Suppressor macrophage treated with lipopolysaccharide for 4 hours (primary cell): ENCODE measurements at regions not wholly inside any gene's neighbourhood (a gene's known extent, or its start where the extent isn't known, plus 50 kb on each side); places are given as distances from the start of the nearest gene placed in this dataset.

Experiments
- DNase-seq: peaks from one replicate; pipeline ENCODE4 v3.0.0-alpha.2; 2020

DNA sequence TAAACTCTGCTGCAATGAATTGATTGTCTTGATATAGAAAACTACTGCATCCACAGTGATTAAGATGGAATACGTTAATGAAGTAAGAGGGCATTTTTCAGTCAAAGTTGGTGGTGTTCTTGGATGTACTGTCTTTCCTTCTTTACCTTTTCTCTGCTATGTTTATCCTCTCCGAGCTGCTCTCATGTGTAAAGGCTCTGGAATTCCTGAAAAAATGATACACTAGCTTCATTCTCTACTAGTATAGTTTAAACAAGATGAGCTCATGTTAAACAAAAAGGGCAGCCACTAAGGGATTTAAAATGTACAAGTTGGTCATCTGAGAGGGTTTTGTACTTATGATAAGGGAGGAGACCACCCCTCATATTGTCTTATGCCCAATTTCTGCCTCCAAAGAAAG, 504.6 kb upstream of the NECTIN3 start:
- no peak for DNase-seq

DNA sequence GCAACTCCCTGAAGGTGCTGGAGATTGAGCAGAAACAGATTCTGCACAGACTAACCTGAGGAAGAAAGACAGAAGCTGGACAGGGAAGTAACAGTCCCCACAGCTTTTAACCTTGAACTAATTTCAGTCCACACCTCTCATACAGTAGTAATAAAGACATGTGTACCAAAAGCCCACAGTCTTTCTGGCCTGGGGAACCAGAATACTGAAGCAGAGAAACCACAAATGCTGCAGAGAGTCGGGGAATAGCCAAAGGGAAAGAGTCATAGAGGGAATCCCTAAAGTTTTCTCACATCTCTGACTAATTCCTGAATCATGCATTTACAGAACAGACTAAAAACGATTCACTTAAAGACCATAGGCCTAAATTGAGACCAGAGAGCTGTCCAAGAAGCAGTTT, 503.4 kb upstream of the NECTIN3 start:
- no peak for DNase-seq

DNA sequence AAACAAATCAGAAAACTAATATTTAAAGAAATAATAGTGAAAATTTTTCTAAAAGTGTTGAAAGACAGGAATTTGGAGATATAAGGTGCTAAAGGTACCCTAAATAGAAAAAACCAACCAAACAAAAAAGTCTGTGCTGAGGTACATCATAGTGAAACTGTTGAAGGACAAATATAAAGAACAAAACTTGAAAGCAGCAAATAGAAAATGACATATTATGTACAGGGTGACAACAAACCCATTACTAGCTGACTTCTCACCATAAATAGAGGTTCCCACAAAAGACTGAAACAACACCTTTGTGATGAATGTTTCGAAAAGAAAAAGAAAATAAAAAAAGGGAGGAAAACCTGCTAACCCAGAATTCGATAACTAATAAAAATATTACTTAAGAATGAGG, 502.5 kb upstream of the NECTIN3 start:
- DNase-seq, result no peak

DNA sequence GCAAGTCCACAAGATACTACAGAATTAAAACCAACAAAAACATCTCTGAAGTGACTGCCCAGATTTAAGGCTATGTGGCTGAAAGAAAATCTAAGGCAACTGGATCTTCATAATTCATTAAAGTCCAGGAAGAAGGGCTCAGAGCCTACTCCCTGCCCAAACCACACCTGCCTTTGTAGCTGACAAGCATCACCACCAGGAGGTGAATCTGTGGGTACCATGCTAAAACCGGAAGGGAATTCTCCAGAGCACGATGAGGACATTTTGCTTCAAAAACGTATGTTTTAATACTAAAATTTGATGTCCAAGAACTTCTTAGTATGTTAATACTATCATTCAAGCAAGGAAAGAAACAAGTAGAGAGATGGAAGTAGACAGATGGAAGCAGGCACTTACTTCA, 495.9 kb upstream of the NECTIN3 start:
- no peak for DNase-seq

DNA sequence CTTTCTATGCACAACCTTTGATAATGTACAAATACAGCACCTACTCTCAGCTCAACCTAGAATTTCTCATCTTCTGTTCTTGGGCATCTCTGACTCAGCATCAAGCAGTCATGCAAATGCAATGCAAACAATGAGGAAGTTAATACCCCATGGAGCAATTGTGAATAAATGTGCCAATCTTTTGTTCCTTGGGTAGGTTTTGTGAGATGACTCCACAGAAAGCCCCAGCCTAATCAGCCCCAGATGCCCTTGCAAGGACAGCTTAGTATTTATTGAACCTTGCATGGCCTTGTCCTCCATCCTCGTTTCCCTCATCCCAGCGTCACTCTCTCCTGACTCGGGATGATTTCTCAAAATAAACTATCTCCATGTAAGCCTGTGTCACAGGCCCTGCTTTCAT, 494.7 kb upstream of the NECTIN3 start:
- DNase-seq, result no peak

DNA sequence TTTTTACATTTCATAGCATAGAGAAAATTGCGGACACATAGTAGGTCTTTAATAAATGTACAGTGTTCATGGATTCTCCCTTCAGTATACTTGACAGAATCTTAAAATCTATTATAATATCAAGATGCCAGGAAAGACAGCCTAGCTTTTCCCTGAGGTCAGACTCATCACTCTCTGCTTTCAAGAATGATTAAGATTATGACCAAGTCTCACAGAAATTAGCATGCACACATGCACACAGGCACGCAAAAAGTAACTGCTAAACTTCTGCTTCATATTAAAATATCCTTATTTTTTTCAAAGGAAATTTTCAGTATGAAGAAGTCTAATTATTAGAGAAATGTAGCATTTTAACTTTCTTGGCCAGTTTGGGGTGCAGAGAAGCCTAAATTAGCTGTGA, 493.8 kb upstream of the NECTIN3 start:
- DNase-seq, result no peak

DNA sequence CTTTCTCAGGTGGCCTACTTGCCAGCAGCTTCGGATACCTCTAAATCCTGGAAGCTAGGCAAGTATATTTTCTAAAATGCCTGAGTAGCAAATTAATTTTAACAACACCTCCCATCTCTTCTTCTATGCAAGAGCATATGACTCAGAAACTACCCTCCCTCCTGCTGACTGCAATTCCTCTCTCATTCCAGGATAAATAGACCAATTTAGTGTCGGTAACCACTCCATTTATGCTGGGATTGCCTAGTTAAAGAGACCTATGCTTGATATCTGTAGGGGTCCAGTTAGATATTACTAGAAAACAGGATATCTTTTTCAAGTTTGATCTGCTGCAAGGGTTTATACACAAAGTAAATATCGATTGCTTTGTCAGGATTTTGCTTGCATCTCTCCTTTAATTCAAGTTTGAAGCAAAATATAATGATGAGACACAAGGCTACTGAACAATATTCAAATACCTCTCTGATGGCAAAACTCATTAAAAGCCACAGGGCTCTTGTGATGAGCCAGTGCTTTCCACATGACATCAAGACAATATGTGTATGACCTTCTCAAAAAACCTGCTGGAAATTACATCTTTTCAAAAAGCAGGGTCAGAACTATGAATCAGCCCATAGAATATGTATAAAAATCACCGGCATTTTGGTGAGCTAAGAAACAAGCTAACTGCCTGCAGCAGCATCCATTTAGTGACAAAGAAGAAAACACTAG, 491.6 kb upstream of the NECTIN3 start:
- DNase-seq, result no peak

DNA sequence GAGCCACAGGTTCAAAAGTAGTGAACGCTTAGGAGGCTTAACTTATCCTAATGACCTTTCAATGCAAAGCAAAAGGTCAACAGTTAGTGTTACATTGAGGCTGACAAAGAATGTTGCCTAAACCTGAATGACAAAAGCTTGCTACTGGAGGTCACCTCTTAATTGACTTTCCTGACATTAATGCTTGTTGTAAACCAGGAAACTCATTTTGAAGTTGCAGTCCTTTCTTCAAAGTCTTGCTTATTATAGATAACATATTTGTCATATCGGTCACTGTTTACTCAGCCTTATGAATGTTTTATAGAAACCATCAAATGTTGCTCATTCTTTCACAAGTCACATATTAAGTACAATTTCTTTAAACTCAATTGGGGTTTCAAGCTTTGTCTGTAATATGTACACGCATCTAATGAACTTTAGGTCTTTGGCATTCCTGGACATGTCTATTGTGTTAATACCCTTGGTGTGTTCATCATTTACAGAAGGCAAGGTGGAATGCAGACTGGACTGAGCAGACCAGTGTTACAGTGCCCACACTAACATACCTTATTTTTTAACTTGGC, 488.2 kb upstream of the NECTIN3 start:
- no peak for DNase-seq

DNA sequence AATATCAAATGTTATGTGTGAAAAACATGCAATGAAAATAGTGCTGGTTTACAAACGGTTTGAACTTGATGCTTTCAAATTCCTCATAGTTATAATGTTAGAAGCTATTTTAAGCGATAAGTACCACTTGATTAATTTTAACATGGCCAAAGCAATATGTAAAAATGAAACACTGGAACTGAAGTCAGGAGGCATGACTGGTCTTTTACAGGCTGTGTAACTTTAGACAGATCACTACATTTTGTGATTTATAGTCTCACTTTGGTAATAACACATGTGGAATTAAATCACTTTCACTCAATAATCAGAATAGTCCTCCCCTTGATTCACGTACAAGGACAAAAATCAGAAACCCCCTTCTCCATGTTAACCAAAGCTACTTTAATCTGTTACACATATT, 482.7 kb upstream of the NECTIN3 start:
- no peak for DNase-seq

DNA sequence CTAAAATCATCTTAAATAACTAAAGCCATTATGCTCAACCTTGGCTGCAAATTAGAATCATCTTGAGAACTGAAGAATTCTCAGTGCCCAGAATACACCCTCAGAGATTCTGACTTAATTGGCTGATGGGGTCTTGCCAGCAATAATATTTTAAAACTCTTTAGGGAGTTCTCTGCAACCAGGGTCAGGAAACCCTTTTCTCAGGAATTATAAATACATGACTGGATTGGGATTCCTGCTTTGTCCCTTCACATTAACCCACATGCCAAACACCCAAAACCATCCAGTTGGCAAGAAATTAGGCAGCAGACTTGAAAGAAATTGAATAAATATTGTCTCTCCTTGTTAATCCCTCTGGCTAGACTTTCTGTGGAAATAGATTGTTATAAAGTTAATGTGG, 482.3 kb upstream of the NECTIN3 start:
- DNase-seq, result no peak

DNA sequence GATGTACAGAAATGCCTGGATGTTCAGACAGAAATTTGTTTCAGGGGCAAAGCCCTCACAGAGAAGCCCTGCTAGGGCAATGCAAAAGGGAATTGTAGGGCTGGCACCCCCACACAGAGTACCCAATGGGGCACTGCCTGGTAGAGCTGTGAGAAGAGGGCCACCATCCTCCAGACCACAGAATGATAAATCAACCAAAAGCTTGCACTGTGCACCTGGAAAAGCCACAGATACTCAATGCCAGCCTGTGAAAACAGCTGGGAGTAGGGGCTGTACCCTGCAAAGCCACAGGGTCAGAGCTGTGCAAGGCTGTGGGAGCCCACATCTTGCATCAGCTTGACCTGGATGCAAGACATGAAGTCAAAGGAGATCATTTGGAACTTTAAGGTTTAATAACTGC, 477.9 kb upstream of the NECTIN3 start:
- DNase-seq, result no peak

DNA sequence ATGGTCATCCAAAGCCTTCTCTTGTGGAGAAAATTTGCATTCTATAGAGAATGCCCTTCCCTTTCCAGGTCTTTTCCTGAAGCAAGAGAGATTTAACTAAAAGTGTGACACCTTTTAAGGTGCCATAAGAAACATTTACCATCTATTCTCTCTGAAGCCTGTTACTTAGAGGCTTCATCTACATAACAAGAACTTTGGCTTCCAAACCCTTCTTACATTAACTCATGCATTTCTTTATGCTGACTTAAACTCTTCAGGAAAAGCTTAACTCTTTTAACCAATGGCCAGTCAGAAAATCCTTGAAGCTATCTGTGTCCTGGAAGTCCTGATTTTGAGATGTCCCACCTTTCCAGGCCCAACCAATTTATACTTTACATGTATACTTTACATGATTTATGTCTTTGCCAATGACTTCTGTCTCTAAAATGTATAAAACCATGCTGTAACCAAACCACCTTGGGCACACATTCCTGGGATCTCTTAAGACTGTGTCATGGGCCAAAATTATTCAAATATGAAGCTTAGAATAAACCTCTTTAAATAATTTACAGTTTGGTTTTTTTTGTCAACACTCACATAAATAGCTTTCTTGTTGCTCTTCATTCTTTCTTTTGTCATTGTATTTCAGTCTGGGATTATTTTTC, 472.6 kb upstream of the NECTIN3 start:
- no peak for DNase-seq

DNA sequence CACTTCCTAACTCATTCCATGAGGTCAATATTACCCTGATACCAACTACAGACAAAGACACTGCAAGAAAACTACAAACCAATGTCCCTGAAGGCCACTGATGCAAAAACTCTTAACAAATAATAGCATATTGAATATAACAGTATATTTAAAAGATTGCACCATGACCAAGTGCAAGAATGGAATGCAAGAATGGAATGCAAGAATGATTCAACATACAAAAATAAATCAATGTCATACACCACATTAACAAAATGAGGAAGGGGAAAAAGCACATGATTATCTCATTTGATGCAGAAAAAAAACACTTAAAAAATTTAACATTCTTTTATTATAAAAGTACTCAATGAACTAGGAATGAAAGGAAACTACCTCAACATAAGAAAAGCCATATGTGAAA, 463.1 kb upstream of the NECTIN3 start:
- DNase-seq, result no peak

DNA sequence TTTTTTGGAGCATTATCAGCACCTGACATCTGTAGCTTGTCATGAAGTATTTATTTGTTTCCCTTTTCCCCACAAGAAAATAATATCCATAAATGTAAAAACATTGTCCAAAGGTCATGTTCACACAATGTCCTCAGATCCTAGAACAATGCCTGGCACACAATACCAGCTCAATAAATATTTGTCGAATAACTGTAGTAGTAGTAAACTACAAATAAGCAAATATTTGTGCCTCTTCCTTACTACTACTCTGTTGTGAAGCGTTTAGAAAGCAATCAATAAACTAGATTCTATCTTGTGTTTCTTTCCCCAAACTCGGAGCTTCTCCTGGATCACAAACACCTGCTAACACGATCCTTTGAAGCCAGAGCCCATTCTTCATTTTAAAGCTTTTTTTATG, 459.6 kb upstream of the NECTIN3 start:
- DNase-seq, result no peak

DNA sequence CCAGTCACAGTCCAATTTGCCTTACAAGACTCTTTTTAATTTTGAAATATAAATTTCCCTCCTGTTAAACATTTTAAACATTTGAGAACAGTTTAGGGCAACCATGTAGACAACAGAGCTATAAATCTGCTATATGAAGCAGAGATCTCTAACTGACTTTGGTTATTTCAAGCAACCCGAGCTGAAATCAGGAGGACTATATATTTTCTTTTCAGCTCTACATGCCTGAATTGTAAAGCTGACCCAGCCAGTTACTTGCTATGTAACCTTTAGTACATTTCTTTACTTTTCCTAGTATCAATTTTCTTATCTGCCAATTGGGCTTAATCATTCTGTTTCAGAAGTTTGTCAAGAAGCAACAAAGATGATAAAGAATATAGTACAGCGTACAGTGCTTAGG, 457.4 kb upstream of the NECTIN3 start:
- no peak for DNase-seq

DNA sequence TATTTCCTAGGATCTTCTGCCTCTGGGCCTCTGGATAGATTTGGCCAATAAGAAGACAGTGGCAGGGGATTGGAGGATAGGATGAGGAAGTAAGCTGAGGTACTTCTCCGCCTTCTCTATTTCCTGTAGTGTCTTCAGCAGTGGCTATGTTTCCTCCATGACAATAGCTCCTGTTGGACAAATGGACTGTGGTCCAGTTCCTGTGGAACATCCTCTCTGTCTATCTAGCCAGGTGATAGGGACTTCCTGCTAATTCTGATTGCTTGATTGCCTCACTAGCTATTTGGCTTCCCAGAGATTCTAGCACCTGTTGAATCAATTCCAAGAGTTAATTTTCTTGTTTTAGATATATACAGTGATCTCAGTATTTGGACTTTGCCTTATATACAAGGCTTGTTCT, 456.2 kb upstream of the NECTIN3 start:
- no peak for DNase-seq

DNA sequence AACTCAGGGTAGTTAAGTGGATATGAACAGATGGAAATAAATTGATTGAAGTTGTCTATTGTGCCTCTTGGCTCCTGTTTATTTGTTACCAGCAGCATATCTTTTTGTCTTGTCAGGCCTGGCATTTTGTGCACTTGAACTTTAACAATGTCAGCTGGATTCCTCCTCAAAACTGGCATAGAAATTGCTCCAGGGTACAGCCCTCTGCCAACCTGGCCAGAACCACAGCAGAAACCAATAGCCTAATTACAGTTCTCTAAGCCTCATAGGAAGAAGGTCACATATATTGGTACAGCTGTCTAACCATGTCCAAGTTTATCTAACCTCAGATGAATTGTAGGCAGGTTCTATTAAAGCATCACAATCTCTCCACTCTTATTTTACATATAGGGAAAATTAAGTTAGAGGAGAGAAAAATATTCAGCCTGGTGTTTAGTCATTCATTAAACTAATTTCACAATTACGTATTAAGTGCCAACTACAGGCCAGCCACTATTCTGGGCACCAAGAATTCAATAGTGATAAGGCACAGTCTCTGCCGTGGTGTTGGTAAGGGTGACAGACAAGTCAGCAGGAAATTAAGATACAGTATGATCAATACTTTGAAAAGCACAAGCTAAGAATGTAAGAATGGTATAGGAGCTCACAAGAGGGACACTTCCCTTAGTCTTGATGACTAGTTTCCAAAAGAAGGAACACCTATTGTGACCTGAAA, 452.9 kb upstream of the NECTIN3 start:
- DNase-seq, result no peak

DNA sequence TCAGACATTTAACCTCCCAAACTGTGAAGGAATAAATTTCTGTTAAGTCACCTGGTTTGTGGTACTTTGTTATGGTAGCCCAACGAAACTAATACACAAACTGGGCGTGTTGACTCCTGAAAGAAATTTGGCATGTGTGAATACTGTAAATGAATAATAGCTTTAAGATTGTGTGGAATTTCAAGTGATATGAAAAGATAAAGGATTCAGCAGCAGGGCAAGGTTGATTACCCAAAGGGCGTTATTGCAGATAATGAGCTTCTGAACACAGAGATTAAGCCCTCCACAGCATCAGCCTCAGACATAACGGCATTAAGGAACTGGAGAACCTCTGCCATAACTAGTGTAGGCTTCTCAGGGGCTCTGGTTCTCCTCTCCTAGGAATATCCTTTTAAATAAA, 451.5 kb upstream of the NECTIN3 start:
- no peak for DNase-seq

DNA sequence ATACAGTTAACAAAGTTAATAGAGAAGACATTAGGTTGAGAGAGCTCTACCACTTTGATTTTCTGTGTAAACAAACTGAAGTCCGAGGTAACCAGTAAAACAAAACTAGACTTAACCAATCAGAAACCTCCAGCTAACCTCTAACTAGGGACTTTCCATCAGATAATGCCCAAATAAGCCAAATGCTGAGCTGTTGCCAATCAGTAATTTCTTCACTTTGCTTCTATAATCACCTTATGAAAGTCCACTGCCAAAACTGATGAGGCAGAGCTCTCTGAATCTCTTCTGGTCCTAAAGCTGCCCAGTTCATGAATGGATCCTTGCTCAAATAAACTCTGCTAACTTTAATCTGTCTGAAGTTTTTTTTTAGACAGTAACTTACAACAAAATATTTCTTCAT, 448.0 kb upstream of the NECTIN3 start:
- DNase-seq, result no peak

DNA sequence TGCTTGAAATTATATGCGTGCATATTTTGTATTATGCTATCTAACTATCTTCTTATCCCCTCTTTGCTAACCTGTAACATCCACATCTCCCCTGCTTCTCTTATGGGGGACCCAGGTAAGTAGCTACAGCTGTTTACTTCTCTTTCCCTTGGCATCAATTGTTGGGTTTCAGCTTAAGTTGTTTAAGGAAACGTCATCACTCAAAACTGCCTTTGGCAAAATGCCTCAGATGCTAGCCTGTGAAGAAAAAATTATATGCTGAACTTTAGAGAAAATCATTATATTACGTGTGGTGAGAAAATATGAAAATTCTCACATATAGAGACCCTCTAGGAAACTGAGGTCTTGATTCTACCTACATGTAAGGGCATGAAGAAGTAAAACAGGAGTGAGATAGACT, 447.0 kb upstream of the NECTIN3 start:
- DNase-seq, result no peak

DNA sequence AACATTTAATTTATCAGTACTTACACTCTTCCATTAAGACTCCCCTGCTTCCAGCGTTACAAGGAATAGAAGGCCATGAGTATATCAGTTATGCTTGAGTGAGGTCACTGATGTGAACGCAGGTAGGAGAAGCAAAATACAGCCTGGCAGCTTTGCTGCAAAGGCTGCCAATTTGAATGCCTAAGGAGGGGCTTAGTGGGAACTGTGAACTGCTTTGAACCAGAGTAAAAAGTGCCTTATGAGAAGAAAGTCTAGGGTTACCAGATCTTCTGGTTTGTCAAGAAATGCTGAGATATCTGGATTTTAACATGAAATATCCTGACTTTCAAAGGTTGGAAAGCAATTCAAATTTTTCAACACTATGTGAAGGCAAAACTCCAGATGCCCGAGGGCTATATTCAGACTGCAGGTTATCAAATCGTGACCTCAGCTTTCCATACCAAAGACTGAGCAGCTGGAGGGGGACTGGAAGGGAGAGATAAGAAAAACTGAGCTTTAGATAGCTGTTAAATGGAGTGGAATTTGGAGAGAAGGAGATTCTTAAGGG, 446.3 kb upstream of the NECTIN3 start:
- DNase-seq, result no peak

DNA sequence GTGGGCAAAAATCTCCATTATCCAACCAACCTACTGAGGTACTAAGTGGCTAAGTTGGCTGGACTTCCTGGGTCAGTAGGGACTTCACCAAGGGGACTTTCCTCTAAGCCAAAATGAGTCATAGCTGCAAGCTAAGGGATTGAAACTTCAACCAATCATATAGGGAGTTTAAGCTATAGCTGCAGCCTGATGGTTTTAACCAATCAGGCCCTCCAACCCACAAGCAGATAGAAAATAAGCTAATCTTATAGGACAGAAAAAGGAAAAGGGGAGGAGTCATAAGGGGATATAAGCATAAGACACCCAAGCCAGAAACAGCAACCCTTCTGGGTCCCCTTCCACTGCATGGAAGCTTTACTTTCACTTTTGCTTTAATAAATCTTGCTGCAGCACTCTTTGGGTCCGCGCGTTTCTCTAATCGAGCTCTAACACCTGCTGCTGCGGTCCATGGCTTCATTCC, 444.9 kb upstream of the NECTIN3 start:
- DNase-seq, result peak; percentile 7

DNA sequence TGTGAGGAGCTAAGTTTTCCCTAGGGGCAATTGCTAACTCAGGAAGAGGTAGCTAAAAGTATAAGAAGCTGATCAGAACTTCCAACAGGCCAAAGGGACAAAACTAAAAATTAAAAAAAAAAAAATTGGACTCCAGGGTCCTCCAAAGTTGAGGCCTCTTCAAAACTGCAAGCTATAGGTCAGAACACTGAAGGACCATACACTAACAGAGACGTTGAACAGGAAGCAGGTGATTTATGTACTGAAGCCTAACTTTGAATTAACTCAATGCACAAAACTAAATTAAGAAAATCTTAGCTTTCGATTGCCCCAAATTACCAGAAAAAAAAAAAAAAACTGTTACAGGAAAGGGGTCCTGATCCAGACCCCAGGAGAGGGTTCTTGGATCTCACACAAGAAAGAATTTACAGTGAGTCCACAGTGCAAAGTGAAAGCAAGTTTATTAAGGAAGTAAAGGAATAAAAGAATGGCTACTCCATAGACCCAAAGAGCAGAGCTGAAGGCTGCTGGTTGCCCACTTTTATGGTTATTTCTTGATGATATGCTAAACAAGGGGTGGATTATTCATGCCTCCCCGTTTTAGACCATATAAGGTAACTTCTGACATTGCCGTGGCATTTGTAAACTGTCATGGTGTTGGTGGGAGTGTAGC, 442.8 kb upstream of the NECTIN3 start:
- DNase-seq, result no peak
